ENCODE measurements at regions not wholly inside any gene's neighbourhood (a gene's known extent, or its start where the extent isn't known, plus 50 kb on each side); places are given as distances from the start of the nearest gene placed in this dataset.
A peak's percentile ranks its signal among the peaks of the same experiment; 100 is the strongest.
"Not testable (repeated sequence)": the region's sequence is repeated elsewhere in the genome, so short reads cannot be mapped to it uniquely, and the experiment has no call there.

DNA sequence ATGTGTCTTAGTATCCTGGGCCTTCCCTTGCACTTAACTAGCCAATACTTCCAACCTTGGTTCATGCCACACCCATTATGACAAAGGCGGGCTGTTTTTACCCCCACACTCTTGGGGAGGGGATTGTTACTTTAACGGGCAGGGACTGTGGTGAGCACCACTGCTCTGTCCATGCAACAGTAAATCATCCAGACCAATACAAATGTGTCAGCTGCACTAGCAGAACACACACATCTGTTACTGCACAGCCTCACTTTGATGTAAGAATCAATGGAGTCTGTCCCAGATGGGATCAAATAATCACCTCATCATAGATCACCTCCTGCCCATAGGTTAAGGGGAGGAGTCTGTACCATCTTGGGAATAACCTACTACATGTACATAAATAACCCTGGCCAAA is 58.1 kb downstream of the NPAP1 start:
- DNase-seq, result no peak

DNA sequence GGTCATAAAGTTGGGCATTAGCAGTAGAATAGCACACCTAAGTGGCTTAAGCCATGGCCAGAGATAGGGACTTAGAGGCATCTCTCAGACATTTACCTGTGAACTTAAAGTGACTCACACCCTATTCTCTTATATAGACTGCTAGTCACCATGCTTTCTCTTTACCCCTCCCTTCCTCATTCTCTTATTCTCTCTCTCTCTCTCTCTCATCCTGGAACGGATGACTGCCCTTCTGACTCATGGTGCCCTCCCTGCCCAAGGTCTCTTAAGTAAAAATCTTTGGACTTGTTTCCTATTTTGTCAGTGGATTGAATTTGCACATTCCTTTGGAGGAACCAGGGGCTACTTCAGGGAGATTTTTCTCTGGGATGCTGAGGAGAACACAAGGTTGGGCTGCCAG is 58.8 kb downstream of the NPAP1 start:
- DNase-seq, result no peak

DNA sequence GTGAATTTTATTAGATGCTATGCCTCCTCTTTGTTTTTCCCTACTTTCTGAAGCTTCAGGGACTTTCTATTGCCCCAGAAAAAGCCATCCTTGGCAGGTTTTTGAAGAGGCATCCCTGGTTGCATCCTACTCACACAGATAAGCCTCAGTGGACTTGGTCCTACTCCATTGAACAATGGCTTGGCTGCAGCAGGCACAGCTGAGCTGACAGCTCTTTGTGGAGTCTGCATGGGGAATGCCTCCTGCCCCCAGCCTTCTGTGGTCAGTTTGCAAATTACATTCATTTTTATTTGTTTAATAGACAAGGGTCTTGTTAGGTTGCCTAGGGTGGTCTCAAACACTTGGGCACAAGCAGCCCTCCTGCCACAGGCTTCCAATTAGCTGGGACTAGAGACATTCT is 69.7 kb downstream of the NPAP1 start:
- no peak for DNase-seq

DNA sequence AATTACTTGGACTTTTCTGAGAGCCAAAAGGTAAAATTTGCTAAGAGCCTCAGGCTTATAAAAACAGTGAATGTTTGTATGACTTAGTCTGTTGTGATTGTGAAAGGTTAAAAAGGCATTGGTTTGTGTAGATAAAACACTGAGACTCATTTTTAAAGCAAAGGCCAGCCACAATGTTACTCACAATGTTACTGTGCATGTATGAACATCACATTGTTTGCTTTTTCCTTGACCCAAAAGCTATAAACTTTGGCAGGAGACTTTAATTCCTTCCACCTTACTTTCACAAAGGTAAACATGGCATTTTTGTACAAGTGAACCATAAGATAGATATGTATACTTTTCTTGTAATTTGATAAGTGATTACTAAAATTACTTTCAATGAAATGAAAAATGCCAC is 70.5 kb downstream of the NPAP1 start:
- no peak for DNase-seq

DNA sequence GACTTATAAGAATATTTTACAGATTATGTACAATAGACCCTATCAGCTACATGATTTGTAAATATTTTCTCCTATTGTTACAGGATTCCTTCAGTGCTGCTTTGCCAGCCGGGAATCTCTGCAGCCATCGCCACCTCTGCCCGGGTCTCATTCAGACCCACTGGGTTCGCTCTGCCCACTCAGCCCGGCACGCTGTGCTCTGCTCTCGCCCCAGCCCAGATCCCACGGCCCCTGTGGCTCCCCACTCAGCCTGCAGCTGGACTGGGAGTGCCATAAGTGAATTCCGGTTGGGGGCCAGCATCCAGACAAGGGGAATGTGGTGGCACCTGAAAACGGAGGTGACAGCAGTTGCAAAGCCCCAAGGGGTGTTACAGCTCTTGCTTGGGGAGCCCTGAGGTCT is 71.8 kb downstream of the NPAP1 start:
- no peak for DNase-seq

DNA sequence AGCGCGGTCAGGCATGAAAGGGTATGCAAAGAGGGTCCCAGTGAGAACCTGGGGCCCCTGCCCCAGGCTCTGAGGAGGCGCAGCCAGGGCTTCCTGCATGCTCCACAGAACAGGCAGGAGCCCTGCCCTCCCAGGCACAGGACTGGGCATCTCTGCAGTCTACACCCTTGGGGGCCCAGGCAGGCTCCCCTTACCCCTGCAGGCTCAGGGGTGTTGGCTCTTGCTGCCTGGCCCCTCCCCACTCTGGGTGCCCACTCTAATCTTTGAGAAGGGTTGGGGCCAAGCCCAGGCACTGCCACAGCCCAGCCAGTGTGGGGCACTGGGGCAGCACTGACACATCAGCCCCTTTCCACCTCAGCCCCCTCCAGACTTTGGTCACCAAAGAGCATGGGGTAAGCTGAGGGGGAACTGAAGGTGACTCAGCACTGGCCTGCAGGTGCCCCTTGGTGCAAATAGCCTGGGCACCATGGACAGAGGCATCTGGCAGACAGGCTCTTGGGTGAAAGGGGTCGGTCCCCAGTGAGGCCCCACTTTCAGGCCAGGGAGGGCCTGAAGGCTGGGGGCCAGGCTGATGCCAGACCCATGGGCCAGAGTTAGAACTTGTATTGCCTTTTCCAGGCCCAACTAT is 73.4 kb downstream of the NPAP1 start:
- no peak for DNase-seq

DNA sequence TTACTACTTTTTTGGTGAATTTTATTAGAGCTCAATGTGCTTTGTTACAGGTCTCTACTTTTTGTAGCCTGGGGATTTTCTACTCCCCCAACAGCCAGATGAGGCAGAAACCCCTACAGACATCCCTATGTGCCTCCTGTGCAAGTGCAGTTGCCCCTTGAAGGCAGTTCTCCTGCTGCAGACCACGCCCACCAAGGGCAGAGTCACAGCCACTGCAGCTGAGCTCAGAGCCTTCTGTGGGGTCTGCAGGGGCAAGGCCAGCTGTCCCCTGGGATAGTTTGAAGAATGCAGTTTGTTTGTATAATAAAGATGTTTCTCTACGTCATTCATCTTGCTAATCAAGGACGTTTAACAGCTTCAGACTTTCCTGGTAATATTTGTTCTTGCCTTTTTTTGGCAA is 76.8 kb downstream of the NPAP1 start:
- no peak for DNase-seq

DNA sequence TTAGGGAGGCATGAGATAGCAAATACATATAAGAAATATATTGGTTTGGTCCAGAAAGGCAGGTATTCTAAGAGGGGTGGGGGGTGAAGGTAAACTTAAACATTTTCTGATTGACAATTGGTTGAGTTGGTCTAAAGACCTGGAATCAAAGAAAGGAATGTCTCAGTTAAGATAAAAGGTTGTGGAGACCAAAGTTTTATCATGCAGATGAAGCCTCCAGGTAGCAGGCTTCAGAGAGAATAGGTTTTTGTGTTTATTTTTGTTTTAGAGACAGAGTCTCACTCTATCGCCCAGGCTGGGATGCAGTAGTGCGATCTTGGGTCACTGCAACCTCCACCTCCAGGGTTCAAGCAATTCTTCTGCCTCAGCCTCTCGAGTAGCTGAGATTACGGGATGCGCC is 80.5 kb downstream of the NPAP1 start:
- no peak for DNase-seq

DNA sequence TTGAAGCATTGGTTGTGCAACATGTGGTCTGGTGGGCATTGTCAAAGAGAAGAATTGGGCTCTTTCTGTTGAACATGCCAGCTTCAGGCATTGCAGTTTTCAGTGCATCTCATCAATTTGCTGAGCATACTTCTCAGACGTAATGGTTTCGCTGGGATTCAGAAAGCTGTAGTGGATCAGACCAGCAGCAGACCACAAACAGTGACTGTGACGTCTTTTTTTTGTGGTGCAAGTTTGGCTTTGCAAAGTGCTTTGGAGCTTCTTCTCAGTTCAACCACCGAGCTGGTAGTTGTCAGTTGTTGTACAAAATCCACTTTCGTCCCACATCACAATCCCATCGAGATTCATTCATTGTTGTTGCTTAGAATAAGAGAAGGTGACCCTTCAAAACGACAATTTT is 84.5 kb downstream of the NPAP1 start:
- DNase-seq, result no peak

DNA sequence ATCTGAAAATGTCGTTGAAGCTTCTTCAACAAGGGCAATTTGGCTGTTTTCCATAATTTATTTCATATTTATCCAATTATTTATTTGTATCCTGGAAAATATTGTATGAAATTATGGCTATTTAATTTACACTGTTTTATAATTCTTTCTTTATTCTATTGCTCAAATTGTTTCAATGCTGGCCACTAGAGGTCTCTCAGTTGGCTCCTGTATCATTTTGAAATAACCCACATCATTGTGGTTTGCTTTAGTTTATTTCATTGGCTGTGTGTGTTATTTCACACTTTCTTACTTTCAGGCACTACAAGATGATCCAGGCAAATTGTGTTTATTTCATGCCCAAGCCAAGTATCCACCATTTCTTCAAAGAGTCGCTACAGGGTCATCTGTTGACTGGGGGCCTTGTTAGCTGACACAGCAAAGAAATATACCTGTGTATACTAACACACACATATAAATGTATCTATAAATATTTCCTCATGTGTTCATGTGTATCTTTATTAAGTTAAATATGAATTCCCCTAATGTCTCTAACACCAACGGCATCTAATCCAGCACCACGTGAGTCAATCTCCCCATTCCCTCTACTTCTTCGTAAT is 86.2 kb downstream of the NPAP1 start:
- peak; percentile 5 for DNase-seq

DNA sequence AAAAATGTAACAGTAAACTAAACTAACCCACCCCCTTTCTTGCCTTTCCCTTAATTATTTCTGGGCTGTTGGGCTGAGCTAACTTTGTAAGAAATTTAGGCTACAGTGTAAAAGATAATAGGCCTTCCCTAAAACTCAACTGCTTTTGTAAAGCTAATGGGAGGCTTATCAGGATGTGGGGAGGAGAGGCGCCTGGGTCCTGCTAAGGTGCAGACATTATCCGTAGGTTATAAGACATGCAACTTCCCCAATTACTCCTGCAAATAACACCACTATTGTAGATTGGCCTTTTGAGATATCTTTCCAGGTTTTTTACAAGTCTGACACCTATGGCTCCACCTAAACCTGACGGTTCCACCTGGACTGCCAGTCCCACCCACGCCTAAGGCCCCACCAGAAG is 88.3 kb downstream of the NPAP1 start:
- DNase-seq, result no peak

DNA sequence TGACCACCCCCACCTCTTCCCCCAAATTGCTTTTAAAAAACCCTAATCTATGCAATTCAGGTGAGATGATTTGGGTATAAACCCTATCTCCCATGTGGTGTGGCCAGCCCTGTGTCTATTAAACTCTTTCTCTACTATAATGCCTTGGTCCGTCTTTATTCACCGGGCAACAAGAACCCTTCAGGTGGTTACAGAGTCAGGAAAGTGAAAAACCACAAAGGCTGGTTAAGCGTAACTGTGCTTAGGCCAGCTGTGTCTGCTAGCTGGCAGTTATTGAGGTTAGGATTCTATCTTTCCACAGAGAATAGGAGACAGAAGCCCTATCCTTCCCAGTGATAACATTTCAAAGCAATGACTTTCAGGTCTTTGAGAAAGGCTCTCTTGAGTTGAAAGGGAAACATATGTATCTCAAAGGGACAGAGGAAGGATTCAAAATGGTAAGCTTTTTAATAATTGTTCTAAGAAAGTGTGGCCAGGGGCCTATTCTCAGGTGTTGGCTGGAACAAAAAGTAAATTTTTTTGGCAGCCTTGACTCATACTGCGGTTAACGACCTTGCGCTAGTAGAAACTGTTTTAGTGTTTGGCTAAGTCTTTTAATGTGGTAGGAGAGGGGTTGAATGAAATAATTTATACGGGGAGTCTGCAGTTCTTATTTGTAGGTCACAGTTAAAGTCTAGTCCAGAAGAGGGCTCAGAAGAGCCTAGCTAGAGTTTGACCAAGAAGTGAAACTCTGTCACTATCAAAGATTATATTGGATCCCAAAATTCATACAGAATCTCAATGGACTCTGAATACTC is 89.0 kb downstream of the NPAP1 start:
- no peak for DNase-seq

DNA sequence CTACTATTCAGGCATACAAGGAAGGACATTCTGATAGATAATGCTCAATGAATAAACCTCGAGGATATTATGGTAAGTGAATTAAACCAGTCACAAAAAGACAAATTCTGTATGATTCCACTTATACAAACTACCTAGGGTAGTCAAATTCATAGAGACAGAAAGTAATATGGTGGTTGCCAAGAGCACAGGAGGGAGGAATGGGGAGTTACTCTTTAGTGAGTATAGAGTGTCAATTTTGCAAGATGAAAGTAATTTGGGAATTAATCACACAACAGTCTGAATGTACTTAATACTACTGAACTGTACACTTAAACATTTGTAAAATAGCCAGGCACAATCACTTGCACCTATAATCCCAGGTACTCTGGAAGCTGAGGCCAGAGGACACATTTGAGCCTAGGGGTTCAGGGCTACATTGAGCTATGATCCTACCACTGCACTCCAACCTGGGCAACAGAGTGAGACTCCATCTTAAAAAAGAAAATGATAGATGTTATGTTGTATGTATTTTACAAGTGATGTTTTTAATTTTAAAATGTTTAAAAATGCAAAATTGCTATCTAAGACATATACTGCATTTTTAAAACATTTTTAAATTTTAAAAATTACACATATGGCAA is 91.0 kb downstream of the NPAP1 start:
- no peak for DNase-seq

DNA sequence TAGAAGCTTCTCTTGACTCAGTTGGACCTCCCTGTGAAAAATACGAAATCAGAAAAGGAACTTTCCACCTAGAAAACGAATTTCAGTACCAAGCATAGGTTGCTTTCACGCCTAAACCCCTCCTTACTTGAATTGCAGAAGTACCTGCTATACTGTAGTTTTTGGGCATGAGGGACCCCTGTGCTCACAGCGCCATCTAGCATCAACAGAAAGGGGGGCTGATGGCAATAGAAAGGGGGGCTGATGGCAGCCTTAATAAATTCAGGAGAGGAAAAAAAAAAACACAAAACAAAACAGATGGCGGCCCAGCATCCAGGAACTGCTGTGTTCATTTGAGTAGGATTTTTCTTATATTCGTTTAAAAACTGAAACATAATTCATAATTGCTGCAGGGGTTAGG is 96.7 kb downstream of the NPAP1 start:
- DNase-seq, result no peak

DNA sequence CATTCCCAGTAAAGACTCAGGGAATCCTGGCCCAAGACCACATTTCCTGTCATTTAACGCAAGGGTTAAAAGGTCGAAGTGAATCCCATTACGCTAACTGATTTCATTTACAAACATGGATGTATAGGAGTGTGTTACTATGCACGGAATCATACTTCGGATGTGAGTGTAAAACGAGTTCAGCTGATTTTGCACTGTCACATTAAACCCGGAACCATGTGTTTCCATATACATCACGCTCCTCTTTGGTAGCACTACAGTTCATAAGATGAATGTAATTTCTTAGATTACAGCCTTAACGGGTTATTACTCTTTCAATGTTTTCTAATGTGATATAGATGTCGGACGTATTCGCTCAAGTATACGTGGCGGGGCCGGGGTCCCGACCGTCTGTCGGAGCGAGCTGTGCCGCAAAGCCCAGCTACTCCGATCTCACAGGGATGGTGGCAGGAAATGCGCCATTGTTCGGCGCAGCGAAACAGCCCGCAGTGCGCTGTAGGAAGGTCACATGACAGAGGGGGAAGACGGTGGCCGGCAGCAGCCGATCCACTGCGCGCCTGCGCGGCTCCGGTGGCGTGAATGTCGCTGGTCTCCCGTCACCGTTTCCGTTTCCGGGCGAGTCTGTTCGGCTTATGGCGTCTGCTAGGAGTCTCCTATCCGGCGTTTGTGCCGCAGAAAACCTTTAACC is 97.3 kb downstream of the NPAP1 start:
- DNase-seq, result no peak

DNA sequence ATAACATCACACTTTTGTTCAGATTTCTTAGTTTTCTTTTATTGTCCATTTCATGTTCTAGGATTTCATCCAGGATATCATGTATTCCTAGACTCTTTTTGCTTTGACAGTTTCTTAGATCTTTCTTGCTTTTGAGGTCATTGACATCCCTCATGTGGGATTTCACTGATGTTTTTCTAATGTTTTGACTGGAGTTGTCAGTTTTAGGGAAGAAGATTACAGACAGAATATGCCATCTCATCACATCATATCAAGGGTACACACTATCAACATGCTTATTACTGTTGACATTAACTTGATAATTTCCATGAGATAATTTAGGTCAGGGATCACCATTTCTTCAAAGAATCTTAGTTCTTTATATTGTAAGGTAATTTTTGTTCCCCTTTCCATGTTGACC is 101.7 kb downstream of the NPAP1 start:
- no peak for DNase-seq

DNA sequence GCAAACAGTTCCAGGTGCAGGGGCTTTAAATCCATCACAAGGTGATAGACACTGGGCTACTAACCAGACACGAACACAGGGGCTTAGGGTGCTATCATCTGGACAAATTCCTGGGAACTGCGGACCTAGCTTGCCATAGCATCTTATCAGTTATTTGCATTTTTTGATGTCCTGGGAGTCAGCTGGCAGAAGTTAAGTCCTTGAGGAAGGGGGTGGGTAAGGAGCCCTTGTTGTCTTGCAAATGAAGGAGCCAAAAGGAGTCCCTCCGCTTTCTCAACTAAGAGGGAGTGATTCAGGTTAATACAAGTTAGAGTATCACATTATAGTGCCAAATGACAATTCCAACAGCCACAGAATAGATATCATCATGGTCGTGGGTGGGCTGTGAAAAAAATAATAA is 108.9 kb downstream of the NPAP1 start:
- DNase-seq, result no peak

DNA sequence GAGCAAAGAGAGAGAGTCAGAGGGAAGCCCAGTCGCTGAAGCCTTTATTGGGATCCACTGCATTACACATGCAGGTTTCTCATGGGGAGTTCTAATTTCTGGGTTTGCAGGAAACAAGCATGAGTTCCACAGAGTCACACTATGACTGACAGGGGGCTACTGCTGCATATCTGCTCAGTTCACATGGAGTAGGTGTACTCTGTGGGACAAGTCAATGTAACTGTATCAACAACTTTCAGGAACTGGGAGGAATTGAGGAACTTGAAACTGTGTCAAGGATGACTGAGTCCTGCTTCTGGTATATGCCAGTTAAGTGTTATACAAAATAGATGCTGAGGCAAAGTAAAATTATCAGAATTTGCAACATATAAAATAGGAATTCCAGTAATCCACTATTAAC is 110.8 kb downstream of the NPAP1 start:
- no peak for DNase-seq

DNA sequence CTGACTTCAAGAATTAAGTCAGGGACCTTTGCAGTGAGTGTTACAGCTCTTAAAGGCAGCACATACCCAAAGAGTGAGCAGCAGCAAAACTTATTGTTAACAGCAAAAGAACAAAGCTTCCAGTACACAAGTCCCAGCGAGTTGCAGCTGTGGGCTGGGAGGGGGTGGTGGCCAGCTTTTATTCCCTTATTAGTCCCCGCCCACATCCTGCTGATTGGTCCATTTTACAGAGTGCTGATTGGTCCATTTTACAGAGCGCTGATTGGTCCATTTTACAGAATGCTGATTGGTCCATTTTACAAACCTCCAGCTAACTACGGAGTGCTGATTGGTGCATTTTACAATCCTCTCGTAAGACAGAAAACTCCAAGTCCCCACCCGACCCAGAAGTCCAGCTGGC is 127.0 kb downstream of the NPAP1 start:
- not testable (repeated sequence) for DNase-seq

DNA sequence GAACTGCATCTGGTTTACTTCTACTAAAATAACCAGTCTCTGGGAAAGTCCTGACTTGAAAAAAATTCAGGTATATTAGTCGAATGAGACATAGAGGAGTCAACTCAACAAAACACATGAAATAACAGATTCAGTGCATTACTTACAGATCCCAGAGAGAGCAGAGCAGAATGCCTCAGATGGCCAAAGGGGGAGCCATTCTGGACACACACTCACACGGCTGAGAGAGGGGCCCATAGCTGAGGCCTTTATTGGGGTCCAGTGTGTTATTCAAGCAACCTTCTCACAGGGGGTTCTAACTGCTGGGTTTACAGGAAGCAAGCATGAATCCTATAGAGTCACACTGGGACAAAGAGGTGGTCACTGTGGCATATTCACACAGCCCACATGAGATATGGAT is 135.1 kb upstream of the SNRPN start:
- DNase-seq, result no peak

DNA sequence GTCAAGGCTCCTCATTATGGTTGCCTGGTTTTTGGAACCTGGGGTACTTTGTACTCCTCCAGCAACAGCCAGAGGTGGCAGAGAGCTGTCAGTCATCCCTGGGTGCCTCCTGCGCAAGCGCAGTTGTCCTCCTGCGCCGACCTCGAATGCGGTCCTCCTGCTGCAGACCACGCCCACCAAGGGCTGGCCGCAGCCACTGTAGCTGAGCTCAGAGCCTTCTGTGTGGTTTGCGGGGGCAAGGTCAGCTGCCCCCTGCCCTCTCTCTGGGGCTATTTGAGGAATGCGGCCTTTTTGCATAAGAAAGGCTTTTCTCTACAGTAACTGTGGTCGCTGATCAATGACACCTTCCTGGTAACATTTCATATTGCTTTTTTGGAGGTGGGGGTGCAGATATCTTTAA is 131.3 kb upstream of the SNRPN start:
- no peak for DNase-seq

DNA sequence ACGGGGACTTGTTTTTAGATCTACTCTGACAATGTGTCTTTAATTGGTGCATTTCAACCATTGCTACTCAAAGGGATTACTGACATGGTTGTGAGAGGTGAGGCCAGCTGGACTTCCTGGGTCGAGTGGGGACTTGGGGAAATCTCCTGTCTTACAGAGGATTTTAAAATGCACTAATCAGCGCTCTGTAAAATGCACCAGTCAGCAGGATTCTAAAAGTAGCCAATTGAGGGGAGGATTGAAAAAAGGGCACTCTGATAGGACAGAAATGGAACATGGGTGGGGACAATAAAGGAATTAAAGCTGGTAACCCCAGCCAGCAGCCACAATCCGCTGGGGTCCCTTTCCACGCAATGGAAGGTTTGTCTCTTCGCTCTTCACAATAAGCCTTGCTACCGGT is 122.5 kb upstream of the SNRPN start:
- no peak for DNase-seq

DNA sequence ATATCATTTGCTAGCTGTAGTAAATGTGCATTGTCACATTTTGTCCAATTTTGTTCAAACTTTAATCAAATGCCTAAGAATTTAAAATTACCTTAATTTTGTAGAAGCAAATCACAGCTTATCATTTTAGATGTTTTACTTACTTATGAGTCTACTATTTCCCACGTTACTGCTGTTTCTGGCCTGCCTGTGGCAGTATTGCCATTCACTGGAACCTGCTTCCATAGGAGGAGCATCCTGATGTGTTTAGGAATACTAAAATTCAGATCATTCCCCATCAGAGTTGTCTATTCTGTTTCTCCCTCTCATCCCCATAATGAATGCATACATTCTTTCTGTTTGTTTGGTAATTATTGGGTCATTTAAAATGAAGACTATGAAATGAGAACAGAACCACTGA is 119.5 kb upstream of the SNRPN start:
- no peak for DNase-seq

DNA sequence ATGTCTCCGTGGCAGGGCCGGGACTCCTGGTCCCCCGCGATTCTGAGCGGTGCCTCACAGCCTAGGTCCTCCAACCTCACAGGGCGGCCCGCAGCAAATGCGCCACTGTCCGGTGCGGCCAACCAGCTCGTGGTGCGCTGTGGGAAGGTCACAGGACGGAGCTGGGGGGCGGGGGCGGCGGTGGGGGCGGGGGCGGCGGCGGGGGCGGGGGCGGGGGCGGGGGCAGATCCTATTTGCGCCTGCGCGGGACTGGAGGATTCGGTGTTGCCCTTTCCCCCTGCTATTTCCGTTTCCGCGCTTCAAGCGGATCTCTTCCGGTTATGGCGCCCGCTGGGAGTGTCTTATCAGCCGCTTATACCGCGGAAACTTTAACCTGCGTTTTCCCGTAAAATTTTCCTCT is 106.7 kb upstream of the SNRPN start:
- no peak for DNase-seq

All from GDM1 (cell line).